Astrocyte (in vitro differentiated cells and primary cell): ENCODE measurements at regions not wholly inside any gene's neighbourhood (a gene's known extent, or its start where the extent isn't known, plus 50 kb on each side); places are given as distances from the start of the nearest gene placed in this dataset.

Experiments
- EZH2 ChIP-seq: IDR thresholded peaks from 2 replicates; pipeline ENCODE4 v1.6.1; 2012; ENCODE audit warnings: mild to moderate bottlenecking, low read length, inconsistent platforms; ENCODE audit not compliant: insufficient read depth
- TF ChIP-seq, protein P1 (sequence below): IDR thresholded peaks from 2 replicates; pipeline ENCODE4 v1.5.1; 2011; ENCODE audit warnings: low read depth, mild to moderate bottlenecking, inconsistent platforms, low read length, moderate library complexity; ENCODE audit not compliant: insufficient read depth

DNA sequence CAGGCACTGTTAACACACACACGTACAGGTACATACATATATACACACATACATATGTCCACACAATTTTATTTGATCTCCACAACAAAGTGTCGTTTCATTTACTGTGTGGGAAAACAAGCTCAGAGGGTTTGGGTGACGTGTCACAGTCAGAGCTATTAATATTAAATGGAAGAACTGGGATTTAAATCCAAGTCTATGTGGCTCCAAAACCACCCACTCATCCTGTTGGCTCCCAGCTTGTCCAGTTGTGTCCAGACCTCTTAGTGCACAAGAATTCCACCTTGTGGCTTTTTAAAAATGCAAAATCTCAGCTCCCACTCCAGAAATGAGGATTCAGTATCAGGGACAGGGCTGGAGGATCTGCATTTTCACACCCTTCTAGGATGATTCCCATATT, 52.3 kb upstream of the PTPDC1 start:
- TF ChIP-seq, protein P1, sequence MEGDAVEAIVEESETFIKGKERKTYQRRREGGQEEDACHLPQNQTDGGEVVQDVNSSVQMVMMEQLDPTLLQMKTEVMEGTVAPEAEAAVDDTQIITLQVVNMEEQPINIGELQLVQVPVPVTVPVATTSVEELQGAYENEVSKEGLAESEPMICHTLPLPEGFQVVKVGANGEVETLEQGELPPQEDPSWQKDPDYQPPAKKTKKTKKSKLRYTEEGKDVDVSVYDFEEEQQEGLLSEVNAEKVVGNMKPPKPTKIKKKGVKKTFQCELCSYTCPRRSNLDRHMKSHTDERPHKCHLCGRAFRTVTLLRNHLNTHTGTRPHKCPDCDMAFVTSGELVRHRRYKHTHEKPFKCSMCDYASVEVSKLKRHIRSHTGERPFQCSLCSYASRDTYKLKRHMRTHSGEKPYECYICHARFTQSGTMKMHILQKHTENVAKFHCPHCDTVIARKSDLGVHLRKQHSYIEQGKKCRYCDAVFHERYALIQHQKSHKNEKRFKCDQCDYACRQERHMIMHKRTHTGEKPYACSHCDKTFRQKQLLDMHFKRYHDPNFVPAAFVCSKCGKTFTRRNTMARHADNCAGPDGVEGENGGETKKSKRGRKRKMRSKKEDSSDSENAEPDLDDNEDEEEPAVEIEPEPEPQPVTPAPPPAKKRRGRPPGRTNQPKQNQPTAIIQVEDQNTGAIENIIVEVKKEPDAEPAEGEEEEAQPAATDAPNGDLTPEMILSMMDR = no peak
- no peak for TF ChIP-seq EZH2
